GM23338 (cell line): ENCODE measurements at regions not wholly inside any gene's neighbourhood (a gene's known extent, or its start where the extent isn't known, plus 50 kb on each side); places are given as distances from the start of the nearest gene placed in this dataset.

ENCODE experiments used
- ATAC-seq: fragments of 200-7000 bp; cut with Tn5 transposase; 3 replicates; pipeline ENCODE4 v1.9.1; 2020
- DNase-seq: peaks from one replicate; pipeline ENCODE4 v3.0.0-alpha.2; 2015; ENCODE audit warnings: low spot score
- H2AFZ ChIP-seq: fragments of 200-600 bp; sonication (generic); 2 replicates; pipeline ENCODE4 v1.8.0; 2016; ENCODE audit warnings: antibody characterized with exemption, mild to moderate bottlenecking, moderate library complexity
- H3F3A ChIP-seq: fragments of 200-600 bp; sonication (generic); replicated peaks from 2 replicates; pipeline ENCODE4 v1.8.0; 2017; ENCODE audit warnings: antibody characterized with exemption, mixed run types, low read depth
- H3K27ac ChIP-seq: fragments of 200-600 bp; sonication (generic); 2 replicates; pipeline ENCODE4 v1.6.1; 2016; ENCODE audit warnings: low read depth
- H3K27me3 ChIP-seq: fragments of 200-600 bp; sonication (generic); 2 replicates; pipeline ENCODE4 v1.8.0; 2016; ENCODE audit warnings: mild to moderate bottlenecking, mixed run types, moderate library complexity; ENCODE audit not compliant: insufficient read depth
- H3K36me3 ChIP-seq: fragments of 200-600 bp; sonication (generic); 2 replicates; pipeline ENCODE4 v1.8.0; 2016; ENCODE audit warnings: mild to moderate bottlenecking; ENCODE audit not compliant: insufficient read depth
- H3K4me1 ChIP-seq: fragments of 200-600 bp; sonication (generic); 2 replicates; pipeline ENCODE4 v1.8.0; 2016; ENCODE audit warnings: mild to moderate bottlenecking, moderate library complexity; ENCODE audit not compliant: insufficient read depth
- H3K4me2 ChIP-seq: fragments of 200-600 bp; sonication (generic); 2 replicates; pipeline ENCODE4 v1.7.1; 2017; ENCODE audit warnings: mixed run types
- H3K4me3 ChIP-seq: fragments of 200-600 bp; sonication (generic); 2 replicates; pipeline ENCODE4 v1.6.1; 2016; ENCODE audit warnings: mixed run types
- H3K79me2 ChIP-seq: fragments of 200-600 bp; sonication (generic); replicated peaks from 2 replicates; pipeline ENCODE4 v1.8.0; 2017; ENCODE audit warnings: mild to moderate bottlenecking; ENCODE audit not compliant: insufficient read depth
- H3K9me2 ChIP-seq: fragments of 200-600 bp; sonication (generic); 2 replicates; pipeline ENCODE4 v1.8.0; 2017; ENCODE audit not compliant: insufficient read depth
- H4K20me1 ChIP-seq: fragments of 200-600 bp; sonication (generic); replicated peaks from 2 replicates; pipeline ENCODE4 v1.8.0; 2017; ENCODE audit warnings: mild to moderate bottlenecking; ENCODE audit not compliant: insufficient read depth
- H3K27ac Mint-ChIP-seq: 2 replicates; pipeline ENCODE4 v1.8.0; 2020; ENCODE audit warnings: inconsistent platforms, mild to moderate bottlenecking, moderate library complexity, mixed read lengths
- H3K27me3 Mint-ChIP-seq: 3 replicates; pipeline ENCODE4 v1.8.0; 2022; ENCODE audit warnings: low read depth, mild to moderate bottlenecking, moderate library complexity, mixed read lengths, inconsistent platforms; ENCODE audit not compliant: insufficient read depth, poor library complexity
- H3K36me3 Mint-ChIP-seq: 3 replicates; pipeline ENCODE4 v1.8.0; 2021; ENCODE audit warnings: low read depth, mild to moderate bottlenecking, inconsistent platforms, moderate library complexity, mixed read lengths
- H3K4me1 Mint-ChIP-seq: 3 replicates; pipeline ENCODE4 v1.8.0; 2020; ENCODE audit warnings: mild to moderate bottlenecking, inconsistent platforms, mixed read lengths
- H3K4me3 Mint-ChIP-seq: 3 replicates; pipeline ENCODE4 v1.8.0; 2021; ENCODE audit warnings: moderate library complexity, mild to moderate bottlenecking, inconsistent platforms, mixed read lengths
- H3K9me3 Mint-ChIP-seq: 3 replicates; pipeline ENCODE4 v1.8.0; 2020; ENCODE audit warnings: moderate library complexity, mild to moderate bottlenecking, inconsistent platforms, mixed read lengths
- CTCF ChIP-seq, 2 experiments: fragments of 200-600 bp in 1 of 2; sonication (generic) in 1 of 2; conservative IDR thresholded peaks; 2 replicates each; pipeline versions ENCODE4 v1.5.1 to v1.6.1; 2016 to 2017; ENCODE audit warnings: antibody characterized with exemption in 2 of 2, low read depth in 2 of 2, mild to moderate bottlenecking in 2 of 2, moderate library complexity in 1 of 2
- EZH2 ChIP-seq: fragments of 200-600 bp; sonication (generic); IDR thresholded peaks from one replicate; pipeline ENCODE4 v1.8.0; 2017; ENCODE audit warnings: antibody characterized with exemption, mild to moderate bottlenecking, low read depth; ENCODE audit not compliant: unreplicated experiment
- EZH2phosphoT487 ChIP-seq: fragments of 200-600 bp; sonication (generic); IDR thresholded peaks from one replicate; pipeline ENCODE4 v1.8.1; 2018; ENCODE audit warnings: antibody characterized with exemption; ENCODE audit not compliant: unreplicated experiment
- JUNB ChIP-seq: IDR thresholded peaks from one replicate; pipeline ENCODE4 v1.6.1; 2016; ENCODE audit warnings: antibody characterized with exemption; ENCODE audit not compliant: unreplicated experiment
- NANOG ChIP-seq: IDR thresholded peaks from 2 replicates; pipeline ENCODE4 v1.6.1; 2016; ENCODE audit warnings: antibody characterized with exemption, borderline replicate concordance
- POLR2AphosphoS5 ChIP-seq: IDR thresholded peaks from 2 replicates; pipeline ENCODE4 v1.6.1; 2016; ENCODE audit warnings: antibody characterized with exemption, low read depth
- REST ChIP-seq: IDR thresholded peaks from one replicate; pipeline ENCODE4 v1.6.1; 2018; ENCODE audit warnings: antibody characterized with exemption; ENCODE audit not compliant: unreplicated experiment
- STAT1 ChIP-seq: IDR thresholded peaks from one replicate; pipeline ENCODE4 v1.6.1; 2016; ENCODE audit warnings: antibody characterized with exemption; ENCODE audit not compliant: unreplicated experiment
- ZNF114 ChIP-seq: fragments of 250-450 bp; sonication (Bioruptor Pico); IDR thresholded peaks from 2 replicates; pipeline ENCODE4 v1.5.0; 2020; ENCODE audit warnings: mild to moderate bottlenecking, moderate library complexity
- ZNF331 ChIP-seq: fragments of 250-450 bp; sonication (Bioruptor Pico); IDR thresholded peaks from 2 replicates; pipeline ENCODE4 v1.5.0; 2020; ENCODE audit warnings: low read depth, mild to moderate bottlenecking, moderate library complexity
- TF ChIP-seq, protein P1 (sequence below): IDR thresholded peaks from 2 replicates; pipeline ENCODE4 v1.6.1; 2016; ENCODE audit warnings: antibody characterized with exemption

DNA sequence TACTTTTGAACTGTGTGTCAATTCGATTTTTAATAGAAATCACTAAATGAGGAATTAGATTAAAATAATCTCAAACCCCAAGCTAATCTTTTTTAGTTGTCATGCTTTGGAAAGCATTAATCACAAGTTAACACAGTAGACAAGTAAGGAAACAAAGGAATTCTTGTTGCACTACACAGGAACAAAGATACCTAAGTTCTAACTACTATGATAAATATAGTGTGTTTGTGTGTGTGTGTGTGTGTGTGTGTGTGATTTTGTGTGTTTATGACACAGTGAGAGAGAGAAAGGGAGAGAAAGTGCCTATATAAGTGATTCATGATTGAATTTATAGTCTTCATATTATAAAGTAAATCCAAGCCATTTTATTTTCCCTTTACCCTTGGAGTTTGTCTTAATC, 931.4 kb downstream of the PCDH7 start (continued):
- TF ChIP-seq, protein P1, sequence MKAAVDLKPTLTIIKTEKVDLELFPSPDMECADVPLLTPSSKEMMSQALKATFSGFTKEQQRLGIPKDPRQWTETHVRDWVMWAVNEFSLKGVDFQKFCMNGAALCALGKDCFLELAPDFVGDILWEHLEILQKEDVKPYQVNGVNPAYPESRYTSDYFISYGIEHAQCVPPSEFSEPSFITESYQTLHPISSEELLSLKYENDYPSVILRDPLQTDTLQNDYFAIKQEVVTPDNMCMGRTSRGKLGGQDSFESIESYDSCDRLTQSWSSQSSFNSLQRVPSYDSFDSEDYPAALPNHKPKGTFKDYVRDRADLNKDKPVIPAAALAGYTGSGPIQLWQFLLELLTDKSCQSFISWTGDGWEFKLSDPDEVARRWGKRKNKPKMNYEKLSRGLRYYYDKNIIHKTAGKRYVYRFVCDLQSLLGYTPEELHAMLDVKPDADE = no peak
- TF ChIP-seq POLR2AphosphoS5 (no peak), NANOG (no peak), EZH2phosphoT487 (no peak)

- Histone ChIP-seq H3K79me2 (no peaks in the 10 kb centered on the region), H3K4me3 (no peak overlapping the region), H4K20me1 (no peaks in the 10 kb centered on the region), H3K9me2 (no peaks in the 10 kb centered on the region; the same call in 1 of the 2 replicates), H3K27me3 (no peaks in the 10 kb centered on the region), H3K4me1 (no peaks in the 10 kb centered on the region), H3F3A (no peaks in the 10 kb centered on the region), H3K27ac (no peak overlapping the region), H3K4me2 (no peak overlapping the region), H3K36me3 (no peaks in the 10 kb centered on the region), H2AFZ (no peak overlapping the region)
- H3K27me3 Mint-ChIP-seq = no peaks in the 10 kb centered on the region
- H3K36me3 Mint-ChIP-seq = no peaks in the 10 kb centered on the region
- no peak for TF ChIP-seq EZH2
- TF ChIP-seq NANOG = no peak
- no peak for TF ChIP-seq REST
- H3K4me3 Mint-ChIP-seq = no peak overlapping the region
- ATAC-seq (no peak), DNase-seq (no peak)
- no peak overlapping the region for H3K27ac Mint-ChIP-seq
- H3K4me1 Mint-ChIP-seq = no peaks in the 10 kb centered on the region
- H3K9me3 Mint-ChIP-seq = no peaks in the 10 kb centered on the region
Observed at GRCh38 chr4:31655328-31655727, 935.2 kb downstream of the PCDH7 start.

- DNase-seq = no peak
- Mint-ChIP-seq H3K4me1 (peaks cover 3% of the 10 kb centered on the region; the same call in 1 of the 3 replicates), H3K9me3 (no peaks in the 10 kb centered on the region), H3K27ac (no peak overlapping the region), H3K36me3 (no peaks in the 10 kb centered on the region), H3K27me3 (no peaks in the 10 kb centered on the region), H3K4me3 (no peak overlapping the region)
- Histone ChIP-seq H4K20me1 (no peaks in the 10 kb centered on the region), H3K9me2 (peaks cover 3% of the 10 kb centered on the region; the same call in 1 of the 2 replicates), H3K79me2 (no peaks in the 10 kb centered on the region), H3K27ac (no peak overlapping the region), H3K4me1 (no peaks in the 10 kb centered on the region), H2AFZ (no peak overlapping the region), H3K27me3 (no peaks in the 10 kb centered on the region), H3K36me3 (no peaks in the 10 kb centered on the region), H3K4me3 (no peak overlapping the region), H3K4me2 (no peak overlapping the region), H3F3A (no peaks in the 10 kb centered on the region)
- no peak for ATAC-seq
- TF ChIP-seq CTCF (conservative IDR thresholded peaks at IDR 0.05; ENCODE audit: low read depth in 2 of 2) (no peak), STAT1 (no peak), ZNF114 (CRISPR knock-in tag) (no peak), JUNB (no peak), ZNF331 (no peak), EZH2 (no peak)
Observed at GRCh38 chr4:31657859-31658570, 937.8 kb downstream of the PCDH7 start.
